ENCODE measurements at regions not wholly inside any gene's neighbourhood (a gene's known extent, or its start where the extent isn't known, plus 50 kb on each side); places are given as distances from the start of the nearest gene placed in this dataset.
A peak's percentile ranks its signal among the peaks of the same experiment; 100 is the strongest.
"Not testable (repeated sequence)": the region's sequence is repeated elsewhere in the genome, so short reads cannot be mapped to it uniquely, and the experiment has no call there.

DNA sequence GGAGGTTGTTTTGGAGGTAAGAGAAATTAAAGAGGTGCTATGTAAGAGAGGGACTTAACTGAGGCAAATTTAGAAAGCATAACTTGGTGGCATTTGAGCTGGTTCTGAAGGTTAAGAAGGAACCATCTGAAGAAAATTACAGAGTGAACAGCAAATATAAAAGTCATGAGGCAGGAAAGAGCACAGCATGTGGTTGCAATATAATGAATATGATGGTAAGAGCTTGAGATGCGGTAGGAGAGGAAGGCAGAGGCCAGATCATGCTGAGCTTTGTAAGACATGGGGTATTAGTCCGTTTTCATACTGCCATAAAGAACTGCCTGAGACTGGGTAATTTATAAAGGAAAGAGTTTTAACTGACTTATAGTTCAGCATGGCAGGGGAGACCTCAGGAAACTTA lies 279.1 kb downstream of the UTRN start:
- H3K27ac ChIP-seq (ENCODE audit: low read length) = no peak overlapping the region
- no peaks in the 10 kb centered on the region for H3K4me1 ChIP-seq (ENCODE audit: low read length)
- no peaks in the 10 kb centered on the region for H3K27me3 ChIP-seq (ENCODE audit: low read length)
- H3K4me3 ChIP-seq (ENCODE audit: low read length) = no peak overlapping the region
- DNase-seq = no peak
- no peaks in the 10 kb centered on the region for H3K9me3 ChIP-seq (ENCODE audit: low read length)
- no peak overlapping the region for H2AFZ ChIP-seq (ENCODE audit: low read length)
- H3K9me2 ChIP-seq (replicated peaks; ENCODE audit: insufficient read depth, low read length) = no peaks in the 10 kb centered on the region
- no peaks in the 10 kb centered on the region for H4K20me1 ChIP-seq (ENCODE audit: insufficient read depth, low read depth, low read length)
- H3K9ac ChIP-seq (ENCODE audit: low read length) = no peak overlapping the region
- H3K36me3 ChIP-seq (ENCODE audit: insufficient read depth, low read length) = no peaks in the 10 kb centered on the region
- no peak overlapping the region for H3K4me2 ChIP-seq (ENCODE audit: low read depth, low read length, poor library complexity, severe bottlenecking)
- H3K79me2 ChIP-seq (ENCODE audit: low read length) = no peaks in the 10 kb centered on the region

DNA sequence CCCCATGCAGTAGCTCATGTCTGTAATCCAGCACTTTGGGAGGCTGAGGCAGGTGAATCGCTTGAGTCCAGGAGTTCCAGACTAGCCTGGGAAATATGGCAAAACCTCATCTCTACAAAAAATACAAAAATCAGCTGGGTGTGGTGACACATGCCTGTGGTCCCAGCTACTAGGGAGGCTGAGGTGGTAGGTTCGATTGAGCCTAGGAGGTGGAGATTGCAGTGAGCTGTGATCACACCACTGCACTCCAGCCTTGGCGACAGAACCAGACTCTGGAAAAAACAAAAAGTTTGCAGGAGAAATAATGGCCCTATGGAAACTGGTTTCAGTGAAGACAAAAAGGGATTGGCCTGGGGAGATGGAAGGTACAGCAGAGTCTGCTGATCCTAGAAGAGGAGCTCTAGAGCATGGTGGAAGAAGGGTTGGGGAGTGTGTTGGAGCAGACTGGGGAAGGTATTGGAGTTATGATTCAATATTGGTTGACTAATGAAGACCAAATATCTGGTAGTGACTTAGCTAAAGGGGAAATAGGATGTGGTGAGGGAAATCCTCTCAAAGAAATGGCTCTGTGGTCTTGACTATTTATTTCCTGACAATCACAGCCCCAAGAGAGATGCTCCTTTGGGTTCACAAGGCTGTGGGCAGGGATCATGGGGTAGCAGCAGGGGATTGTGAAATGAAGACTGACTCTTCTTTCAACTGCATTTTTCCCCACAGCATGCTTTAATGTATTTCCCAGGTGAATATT lies 281.9 kb downstream of the UTRN start:
- no peak overlapping the region for H3K4me3 ChIP-seq (ENCODE audit: low read length)
- no peaks in the 10 kb centered on the region for H3K9me2 ChIP-seq (replicated peaks; ENCODE audit: insufficient read depth, low read length)
- H4K20me1 ChIP-seq (ENCODE audit: insufficient read depth, low read depth, low read length) = no peaks in the 10 kb centered on the region
- H3K27me3 ChIP-seq (ENCODE audit: low read length) = no peaks in the 10 kb centered on the region
- no peaks in the 10 kb centered on the region for H3K4me1 ChIP-seq (ENCODE audit: low read length)
- H3K79me2 ChIP-seq (ENCODE audit: low read length) = no peaks in the 10 kb centered on the region
- H3K9ac ChIP-seq (ENCODE audit: low read length) = no peak overlapping the region
- peak; percentile 30 for DNase-seq
- H2AFZ ChIP-seq (ENCODE audit: low read length) = no peak overlapping the region
- H3K4me2 ChIP-seq (ENCODE audit: low read depth, low read length, poor library complexity, severe bottlenecking) = no peak overlapping the region
- H3K27ac ChIP-seq (ENCODE audit: low read length) = no peak overlapping the region
- H3K36me3 ChIP-seq (ENCODE audit: insufficient read depth, low read length) = no peaks in the 10 kb centered on the region
- H3K9me3 ChIP-seq (ENCODE audit: low read length) = no peaks in the 10 kb centered on the region

DNA sequence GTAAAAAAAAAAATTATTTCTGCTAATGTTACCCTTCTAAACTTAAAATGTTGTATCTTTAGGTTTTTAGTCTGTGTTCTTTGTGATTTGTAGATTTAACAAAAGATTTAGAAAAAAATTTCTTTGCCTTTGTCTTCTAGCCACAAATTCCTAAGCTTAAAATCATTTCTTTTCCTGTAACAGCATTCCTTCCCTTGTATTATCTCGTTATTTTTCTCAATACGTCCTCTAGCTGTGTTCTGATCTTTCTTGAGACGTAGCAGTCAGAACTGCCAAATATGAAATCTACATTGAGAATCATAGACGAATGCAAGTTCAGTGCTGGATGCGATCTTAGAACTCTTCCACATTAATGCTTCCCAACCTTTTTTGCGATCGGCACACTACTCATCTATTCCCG lies 283.1 kb downstream of the UTRN start:
- DNase-seq = no peak
- H4K20me1 ChIP-seq (ENCODE audit: insufficient read depth, low read depth, low read length) = no peaks in the 10 kb centered on the region
- no peaks in the 10 kb centered on the region for H3K79me2 ChIP-seq (ENCODE audit: low read length)
- no peak overlapping the region for H3K27ac ChIP-seq (ENCODE audit: low read length)
- no peak overlapping the region for H3K9ac ChIP-seq (ENCODE audit: low read length)
- no peak overlapping the region for H2AFZ ChIP-seq (ENCODE audit: low read length)
- H3K9me3 ChIP-seq (ENCODE audit: low read length) = no peaks in the 10 kb centered on the region
- no peak overlapping the region for H3K4me2 ChIP-seq (ENCODE audit: low read depth, low read length, poor library complexity, severe bottlenecking)
- H3K36me3 ChIP-seq (ENCODE audit: insufficient read depth, low read length) = no peaks in the 10 kb centered on the region
- no peaks in the 10 kb centered on the region for H3K27me3 ChIP-seq (ENCODE audit: low read length)
- H3K4me1 ChIP-seq (ENCODE audit: low read length) = no peaks in the 10 kb centered on the region
- no peak overlapping the region for H3K4me3 ChIP-seq (ENCODE audit: low read length)
- H3K9me2 ChIP-seq (replicated peaks; ENCODE audit: insufficient read depth, low read length) = no peaks in the 10 kb centered on the region

DNA sequence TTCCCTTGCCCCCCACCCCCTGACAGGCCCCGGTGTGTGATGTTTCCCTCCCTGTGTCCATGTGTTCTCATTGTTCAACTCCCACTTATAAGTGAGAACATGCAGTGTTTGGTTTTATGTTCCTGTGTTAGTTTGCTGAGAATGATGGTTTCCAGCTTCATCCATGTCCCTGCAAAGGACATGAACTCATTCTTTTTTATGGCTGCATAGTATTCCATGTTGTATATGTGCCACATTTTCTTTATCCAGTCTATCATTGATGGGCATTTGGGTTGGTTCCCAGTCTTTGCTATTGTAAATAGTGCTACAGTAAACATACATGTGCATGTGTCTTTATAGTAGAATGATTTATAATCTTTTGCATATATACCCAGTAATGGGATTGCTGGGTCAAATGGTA lies 287.4 kb downstream of the UTRN start:
- not testable (repeated sequence) for H3K9me2 ChIP-seq (replicated peaks; ENCODE audit: insufficient read depth, low read length); H2AFZ ChIP-seq (ENCODE audit: low read length); H3K4me1 ChIP-seq (ENCODE audit: low read length); H4K20me1 ChIP-seq (ENCODE audit: insufficient read depth, low read depth, low read length); H3K9me3 ChIP-seq (ENCODE audit: low read length); H3K36me3 ChIP-seq (ENCODE audit: insufficient read depth, low read length); H3K9ac ChIP-seq (ENCODE audit: low read length); H3K27ac ChIP-seq (ENCODE audit: low read length); H3K4me3 ChIP-seq (ENCODE audit: low read length); H3K27me3 ChIP-seq (ENCODE audit: low read length); H3K4me2 ChIP-seq (ENCODE audit: low read depth, low read length, poor library complexity, severe bottlenecking); DNase-seq; H3K79me2 ChIP-seq (ENCODE audit: low read length)

DNA sequence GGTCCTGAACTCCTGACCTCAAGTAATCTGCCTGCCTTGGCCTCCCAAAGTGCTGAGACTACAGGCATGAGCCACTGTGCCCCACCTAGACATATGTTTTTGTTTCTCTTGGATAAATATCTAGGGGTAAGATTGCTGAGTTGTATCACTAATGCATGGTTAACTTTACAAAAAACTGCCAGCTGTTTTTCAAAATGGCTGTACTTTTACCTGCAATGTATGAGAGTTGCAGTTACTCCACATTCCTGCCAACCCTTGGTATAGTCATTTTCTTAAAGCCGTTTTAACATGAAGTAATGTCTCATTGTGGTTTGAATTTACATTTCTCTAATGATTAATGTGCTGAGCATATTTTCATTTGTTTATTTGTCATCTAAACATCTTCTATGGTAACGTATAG lies 289.7 kb downstream of the UTRN start:
- H3K4me3 ChIP-seq (ENCODE audit: low read length) = no peak overlapping the region
- no peaks in the 10 kb centered on the region for H3K9me2 ChIP-seq (replicated peaks; ENCODE audit: insufficient read depth, low read length)
- no peak overlapping the region for H3K9ac ChIP-seq (ENCODE audit: low read length)
- H2AFZ ChIP-seq (ENCODE audit: low read length) = no peak overlapping the region
- H3K36me3 ChIP-seq (ENCODE audit: insufficient read depth, low read length) = no peaks in the 10 kb centered on the region
- no peak overlapping the region for H3K27ac ChIP-seq (ENCODE audit: low read length)
- H3K9me3 ChIP-seq (ENCODE audit: low read length) = no peaks in the 10 kb centered on the region
- no peak overlapping the region for H3K4me2 ChIP-seq (ENCODE audit: low read depth, low read length, poor library complexity, severe bottlenecking)
- DNase-seq = no peak
- no peaks in the 10 kb centered on the region for H3K79me2 ChIP-seq (ENCODE audit: low read length)
- no peaks in the 10 kb centered on the region for H3K4me1 ChIP-seq (ENCODE audit: low read length)
- no peaks in the 10 kb centered on the region for H3K27me3 ChIP-seq (ENCODE audit: low read length)
- H4K20me1 ChIP-seq (ENCODE audit: insufficient read depth, low read depth, low read length) = no peaks in the 10 kb centered on the region

DNA sequence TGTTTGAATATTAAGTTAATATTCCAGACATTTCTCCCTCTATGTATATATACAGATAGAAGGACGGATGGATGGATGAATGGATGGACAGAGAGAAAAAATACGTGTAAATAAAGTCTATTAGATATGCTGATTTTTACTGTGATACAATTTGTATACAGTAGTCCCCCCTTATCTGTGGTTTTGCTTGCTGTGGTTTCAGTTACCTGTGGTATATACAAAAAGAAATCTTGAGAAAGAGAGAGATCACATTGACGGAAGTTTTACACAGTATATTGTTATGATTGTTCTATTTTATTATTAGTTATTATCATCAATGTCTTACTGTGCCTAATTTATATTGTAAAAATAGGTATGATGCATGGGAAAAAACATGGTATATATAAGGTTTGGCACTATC lies 290.2 kb downstream of the UTRN start:
- H3K9me2 ChIP-seq (replicated peaks; ENCODE audit: insufficient read depth, low read length) = no peaks in the 10 kb centered on the region
- no peak overlapping the region for H3K27ac ChIP-seq (ENCODE audit: low read length)
- H3K27me3 ChIP-seq (ENCODE audit: low read length) = no peaks in the 10 kb centered on the region
- H2AFZ ChIP-seq (ENCODE audit: low read length) = no peak overlapping the region
- no peak for DNase-seq
- no peaks in the 10 kb centered on the region for H3K36me3 ChIP-seq (ENCODE audit: insufficient read depth, low read length)
- no peak overlapping the region for H3K9ac ChIP-seq (ENCODE audit: low read length)
- H3K79me2 ChIP-seq (ENCODE audit: low read length) = no peaks in the 10 kb centered on the region
- no peak overlapping the region for H3K4me3 ChIP-seq (ENCODE audit: low read length)
- no peaks in the 10 kb centered on the region for H4K20me1 ChIP-seq (ENCODE audit: insufficient read depth, low read depth, low read length)
- no peaks in the 10 kb centered on the region for H3K9me3 ChIP-seq (ENCODE audit: low read length)
- H3K4me2 ChIP-seq (ENCODE audit: low read depth, low read length, poor library complexity, severe bottlenecking) = no peak overlapping the region
- no peaks in the 10 kb centered on the region for H3K4me1 ChIP-seq (ENCODE audit: low read length)

DNA sequence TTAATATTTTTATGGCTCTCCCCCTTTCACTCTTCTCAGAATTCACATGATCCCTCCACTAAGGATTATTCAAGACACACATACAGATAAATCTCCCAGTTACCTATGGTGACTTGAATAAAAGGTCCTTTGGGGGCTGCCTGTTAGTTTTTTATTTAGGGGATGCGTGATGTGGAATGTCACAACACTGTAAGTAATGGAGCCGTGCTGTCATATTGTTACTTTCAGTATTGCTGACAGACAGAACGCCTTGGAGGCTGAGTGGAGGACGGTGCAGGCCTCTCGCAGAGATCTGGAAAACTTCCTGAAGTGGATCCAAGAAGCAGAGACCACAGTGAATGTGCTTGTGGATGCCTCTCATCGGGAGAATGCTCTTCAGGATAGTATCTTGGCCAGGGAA lies 291.7 kb downstream of the UTRN start:
- Histone ChIP-seq H3K9me2 (replicated peaks; ENCODE audit: insufficient read depth, low read length) (no peaks in the 10 kb centered on the region), H3K36me3 (ENCODE audit: insufficient read depth, low read length) (no peaks in the 10 kb centered on the region), H3K9me3 (ENCODE audit: low read length) (no peaks in the 10 kb centered on the region), H2AFZ (ENCODE audit: low read length) (no peak overlapping the region), H3K79me2 (ENCODE audit: low read length) (no peaks in the 10 kb centered on the region), H3K27me3 (ENCODE audit: low read length) (no peaks in the 10 kb centered on the region), H4K20me1 (ENCODE audit: insufficient read depth, low read depth, low read length) (no peaks in the 10 kb centered on the region), H3K9ac (ENCODE audit: low read length) (no peak overlapping the region), H3K4me2 (ENCODE audit: low read depth, low read length, poor library complexity, severe bottlenecking) (no peak overlapping the region), H3K4me1 (ENCODE audit: low read length) (peaks cover under 1% of the 10 kb centered on the region; the same call in 1 of the 2 replicates), H3K27ac (ENCODE audit: low read length) (no peak overlapping the region), H3K4me3 (ENCODE audit: low read length) (no peak overlapping the region)
- no peak for DNase-seq

DNA sequence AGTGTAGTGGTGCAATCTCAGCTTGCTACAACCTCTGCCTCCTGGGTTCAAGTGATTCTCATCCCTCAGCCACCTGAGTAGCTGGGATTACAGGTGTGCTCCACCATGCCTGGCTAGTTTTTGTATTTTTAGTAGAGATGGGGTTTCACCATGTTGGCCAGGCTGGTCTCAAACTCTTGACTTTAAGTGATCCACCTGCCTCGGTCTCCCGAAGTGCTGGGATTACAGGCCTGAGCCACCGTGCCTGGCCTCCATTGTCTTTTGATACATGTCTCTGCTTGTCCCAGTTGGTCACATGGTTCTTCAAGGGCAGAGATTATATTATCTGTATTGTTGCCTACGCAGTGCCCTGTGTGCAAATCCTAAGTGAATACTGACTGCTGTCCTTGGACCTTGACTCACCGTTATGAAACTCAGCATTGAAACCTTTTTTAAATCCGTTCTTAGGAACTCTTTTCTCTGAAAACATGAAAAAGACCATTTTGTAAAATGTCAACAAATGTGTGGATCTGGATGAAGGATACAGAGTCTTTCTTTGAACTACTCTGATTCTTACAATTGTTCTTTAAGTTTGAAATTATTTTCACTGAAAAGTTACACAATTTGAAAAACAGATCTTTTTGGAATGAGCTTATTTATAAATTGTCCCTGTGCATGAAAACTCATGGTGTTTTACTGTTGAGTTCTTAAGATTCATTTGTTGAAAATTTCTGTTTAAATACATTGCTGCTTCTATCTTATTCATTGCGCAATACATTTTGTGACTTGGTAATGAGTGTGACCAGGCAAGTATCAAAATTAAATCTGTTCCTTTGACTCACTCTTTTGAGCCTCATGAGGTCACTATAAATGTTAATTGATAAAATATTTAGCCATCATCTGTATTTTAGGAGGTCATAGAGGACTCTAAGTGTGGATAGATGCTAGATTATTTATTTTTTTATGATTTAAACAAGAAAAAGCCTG lies 293.5 kb downstream of the UTRN start:
- Histone ChIP-seq H3K9me2 (replicated peaks; ENCODE audit: insufficient read depth, low read length) (no peaks in the 10 kb centered on the region), H3K27ac (ENCODE audit: low read length) (no peak overlapping the region), H3K27me3 (ENCODE audit: low read length) (no peaks in the 10 kb centered on the region), H3K4me3 (ENCODE audit: low read length) (no peak overlapping the region), H2AFZ (ENCODE audit: low read length) (no peak overlapping the region), H3K4me1 (ENCODE audit: low read length) (peaks cover 19% of the 10 kb centered on the region), H3K9me3 (ENCODE audit: low read length) (no peaks in the 10 kb centered on the region), H4K20me1 (ENCODE audit: insufficient read depth, low read depth, low read length) (no peaks in the 10 kb centered on the region), H3K4me2 (ENCODE audit: low read depth, low read length, poor library complexity, severe bottlenecking) (no peak overlapping the region), H3K36me3 (ENCODE audit: insufficient read depth, low read length) (no peaks in the 10 kb centered on the region), H3K9ac (ENCODE audit: low read length) (no peak overlapping the region), H3K79me2 (ENCODE audit: low read length) (no peaks in the 10 kb centered on the region)
- no peak for DNase-seq
